GM12873 (cell line): ENCODE measurements at regions not wholly inside any gene's neighbourhood (a gene's known extent, or its start where the extent isn't known, plus 50 kb on each side); places are given as distances from the start of the nearest gene placed in this dataset.

Experiments
- TF ChIP-seq, protein P1 (sequence below): IDR thresholded peaks from 2 replicates; pipeline ENCODE4 v1.5.1; 2012; ENCODE audit warnings: low read depth, mild to moderate bottlenecking, moderate library complexity, low read length, control low read depth; ENCODE audit not compliant: insufficient read depth; ENCODE audit errors: missing control alignments

DNA sequence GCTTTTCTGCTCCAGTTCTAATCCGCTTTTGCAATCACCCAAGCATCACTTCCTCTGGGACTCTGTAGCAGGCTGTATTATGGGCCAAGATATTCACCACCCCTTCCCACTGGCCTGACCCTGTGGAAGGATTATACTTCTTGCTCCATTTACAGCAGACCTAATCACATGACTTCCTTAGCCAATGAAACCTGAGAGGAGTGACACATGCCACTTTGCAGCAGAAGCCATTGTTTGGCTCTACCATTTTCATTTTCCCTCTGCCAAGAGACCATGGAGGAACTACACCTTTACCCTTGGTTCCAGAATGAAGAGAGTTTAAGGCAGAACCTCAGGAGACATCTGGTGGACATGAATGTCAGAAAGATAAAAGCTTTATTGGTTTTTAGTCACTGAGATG lies 134.9 kb upstream of the HSD17B12 start:
- TF ChIP-seq, protein P1, sequence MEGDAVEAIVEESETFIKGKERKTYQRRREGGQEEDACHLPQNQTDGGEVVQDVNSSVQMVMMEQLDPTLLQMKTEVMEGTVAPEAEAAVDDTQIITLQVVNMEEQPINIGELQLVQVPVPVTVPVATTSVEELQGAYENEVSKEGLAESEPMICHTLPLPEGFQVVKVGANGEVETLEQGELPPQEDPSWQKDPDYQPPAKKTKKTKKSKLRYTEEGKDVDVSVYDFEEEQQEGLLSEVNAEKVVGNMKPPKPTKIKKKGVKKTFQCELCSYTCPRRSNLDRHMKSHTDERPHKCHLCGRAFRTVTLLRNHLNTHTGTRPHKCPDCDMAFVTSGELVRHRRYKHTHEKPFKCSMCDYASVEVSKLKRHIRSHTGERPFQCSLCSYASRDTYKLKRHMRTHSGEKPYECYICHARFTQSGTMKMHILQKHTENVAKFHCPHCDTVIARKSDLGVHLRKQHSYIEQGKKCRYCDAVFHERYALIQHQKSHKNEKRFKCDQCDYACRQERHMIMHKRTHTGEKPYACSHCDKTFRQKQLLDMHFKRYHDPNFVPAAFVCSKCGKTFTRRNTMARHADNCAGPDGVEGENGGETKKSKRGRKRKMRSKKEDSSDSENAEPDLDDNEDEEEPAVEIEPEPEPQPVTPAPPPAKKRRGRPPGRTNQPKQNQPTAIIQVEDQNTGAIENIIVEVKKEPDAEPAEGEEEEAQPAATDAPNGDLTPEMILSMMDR: no peak

- TF ChIP-seq, protein P1: no peak
These were observed 133.7 kb upstream of the HSD17B12 start for GRCh38 chr11:43546561-43547429.

DNA sequence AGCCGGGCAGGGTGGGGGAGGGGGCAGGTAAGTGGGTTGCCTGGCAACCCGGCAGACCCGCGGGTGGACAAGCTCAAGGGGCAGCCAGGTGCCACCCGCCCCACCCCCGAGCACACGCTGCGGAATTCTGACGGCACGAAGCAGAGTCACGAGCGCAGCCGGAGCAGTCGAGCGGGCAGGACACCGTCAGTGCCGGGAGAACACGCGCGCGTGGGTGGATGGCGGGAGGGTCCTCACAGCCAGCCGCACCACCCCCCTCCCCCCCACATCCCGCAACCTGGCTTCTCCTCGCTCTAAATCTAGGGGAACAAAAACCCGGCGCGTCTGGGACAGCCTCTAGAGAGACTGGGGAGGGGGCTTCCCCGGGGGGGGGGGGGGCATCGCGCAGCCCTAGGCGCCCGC lies 133.1 kb upstream of the HSD17B12 start:
- TF ChIP-seq, protein P1: no peak

- TF ChIP-seq, protein P1: no peak
These were observed 132.6 kb upstream of the HSD17B12 start for GRCh38 chr11:43547889-43548381.

DNA sequence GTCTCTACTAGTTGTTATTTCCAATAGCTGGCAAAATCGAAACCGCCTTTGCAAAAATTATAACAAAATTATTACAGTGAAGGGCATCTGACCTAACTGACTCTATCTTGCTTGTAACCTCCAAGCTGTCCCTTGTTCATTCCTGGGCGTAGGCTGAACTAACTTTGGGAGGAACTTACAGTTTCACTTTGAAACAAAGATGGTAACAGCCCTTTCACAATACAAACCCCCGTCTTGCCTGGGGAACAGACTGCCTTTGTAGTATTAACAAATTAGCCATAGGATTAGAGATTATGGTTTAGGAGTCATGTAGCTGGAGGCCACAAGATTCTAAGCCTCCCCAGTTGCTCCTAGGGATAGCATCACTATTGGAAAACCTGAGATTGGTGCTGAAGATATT lies 131.6 kb upstream of the HSD17B12 start:
- TF ChIP-seq, protein P1: no peak

DNA sequence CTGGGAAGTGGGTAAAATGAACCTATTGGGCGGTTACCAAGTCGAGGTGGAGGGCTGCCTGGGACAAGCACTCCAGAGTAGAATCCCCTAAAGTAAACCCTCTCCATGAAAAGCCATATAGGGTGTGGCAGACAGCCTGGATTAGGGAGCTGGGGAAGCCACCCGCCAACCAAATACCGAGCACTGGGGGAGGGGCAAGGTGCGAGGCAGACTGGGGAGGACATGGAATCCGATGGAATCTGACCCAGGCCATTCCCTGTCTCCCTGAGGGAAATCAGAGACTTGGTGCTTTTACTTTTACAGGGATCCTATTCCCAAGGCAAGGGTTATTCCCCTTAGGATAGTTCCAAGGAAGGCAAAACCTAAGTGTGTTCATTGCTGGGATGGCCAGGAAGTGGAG lies 130.9 kb upstream of the HSD17B12 start:
- TF ChIP-seq, protein P1: no peak

DNA sequence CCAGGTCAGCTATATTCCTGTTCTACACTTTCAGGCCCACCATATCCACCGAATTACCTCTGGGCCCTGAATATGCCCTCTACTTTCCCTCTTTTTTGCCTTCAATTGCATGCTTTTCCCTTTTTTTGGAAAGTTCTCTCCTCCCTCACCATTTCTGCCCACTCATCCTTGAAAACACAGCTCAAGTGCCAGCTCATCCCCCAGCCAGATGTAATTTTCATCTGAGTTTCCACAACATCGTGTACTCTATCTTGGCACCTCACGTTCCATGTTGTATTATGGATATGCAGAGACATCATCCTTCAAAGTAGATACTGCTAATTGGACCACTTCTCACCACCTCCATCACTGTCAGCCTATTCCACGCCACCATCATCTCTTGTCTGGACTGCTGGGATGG lies 129.8 kb upstream of the HSD17B12 start:
- TF ChIP-seq, protein P1: no peak
